CD4-positive, alpha-beta memory T cell (primary cell): ENCODE measurements at regions not wholly inside any gene's neighbourhood (a gene's known extent, or its start where the extent isn't known, plus 50 kb on each side); places are given as distances from the start of the nearest gene placed in this dataset.

Source experiments
- CTCF ChIA-PET: fragments of 350-600 bp; sonication (Branson Sonifier 250); formaldehyde crosslinking; loops from one replicate; lab custom pipeline; 2021; ENCODE audit warnings: inconsistent platforms; ENCODE audit not compliant: partially characterized antibody; lab: Charles Lee
- POLR2A ChIA-PET: fragments of 350-600 bp; sonication (Branson Sonifier 250); formaldehyde crosslinking; loops from one replicate; lab custom pipeline; 2021; ENCODE audit not compliant: partially characterized antibody; lab: Charles Lee
- DNase-seq, 5 donors: peaks; one replicate each; pipeline versions ENCODE4 v3.0.0 to v3.0.0-alpha.2; 2020 to 2022; ENCODE audit warnings: mixed read lengths in 1 of 5
- H3K27ac ChIP-seq: one replicate; pipeline ENCODE4 v1.7.0; 2013; ENCODE audit warnings: low read depth, low read length
- H3K27me3 ChIP-seq: 2 replicates; pipeline ENCODE4 v1.7.0; 2013; ENCODE audit warnings: mild to moderate bottlenecking, low read length, moderate library complexity; ENCODE audit not compliant: insufficient read depth
- H3K36me3 ChIP-seq: 2 replicates; pipeline ENCODE4 v1.7.0; 2013; ENCODE audit warnings: mild to moderate bottlenecking, low read length, moderate library complexity; ENCODE audit not compliant: insufficient read depth
- H3K4me1 ChIP-seq: 2 replicates; pipeline ENCODE4 v1.7.0; 2013; ENCODE audit warnings: mild to moderate bottlenecking, low read length, moderate library complexity; ENCODE audit not compliant: insufficient read depth
- H3K4me3 ChIP-seq, 2 donors: one replicate each; pipeline ENCODE4 v1.7.0; 2013; ENCODE audit warnings: low read length in 2 of 2, mild to moderate bottlenecking in 1 of 2
- H3K9me3 ChIP-seq, 2 donors: one replicate each; pipeline ENCODE4 v1.7.0; 2013; ENCODE audit warnings: low read length in 2 of 2, control low read depth in 1 of 2; ENCODE audit not compliant: control insufficient read depth in 1 of 2
- H3K27ac Mint-ChIP-seq, 7 donors: one replicate each; pipeline ENCODE4 v1.8.0; 2020 to 2021; ENCODE audit warnings: mixed read lengths in 7 of 7, mild to moderate bottlenecking in 6 of 7, inconsistent platforms in 3 of 7, moderate library complexity in 3 of 7
- H3K27me3 Mint-ChIP-seq, 2 donors: one replicate each; pipeline ENCODE4 v1.8.0; 2020 to 2021; ENCODE audit warnings: mixed read lengths in 2 of 2
- H3K36me3 Mint-ChIP-seq, 2 donors: one replicate each; pipeline ENCODE4 v1.8.0; 2020 to 2021; ENCODE audit warnings: mixed read lengths in 2 of 2, inconsistent platforms in 1 of 2, mild to moderate bottlenecking in 1 of 2
- H3K4me1 Mint-ChIP-seq, 4 donors: one replicate each; pipeline ENCODE4 v1.8.0; 2020 to 2021; ENCODE audit warnings: mixed read lengths in 4 of 4, mild to moderate bottlenecking in 1 of 4
- H3K4me3 Mint-ChIP-seq, 8 donors: one replicate each; pipeline ENCODE4 v1.8.0; 2020 to 2021; ENCODE audit warnings: mixed read lengths in 8 of 8, mild to moderate bottlenecking in 7 of 8, moderate library complexity in 6 of 8, inconsistent platforms in 3 of 8
- H3K9me3 Mint-ChIP-seq, 8 donors: one replicate each; pipeline ENCODE4 v1.8.0; 2020 to 2021; ENCODE audit warnings: mixed read lengths in 8 of 8, mild to moderate bottlenecking in 5 of 8, inconsistent platforms in 3 of 8, moderate library complexity in 1 of 8
- intact Hi-C: fragments of 100-400 bp; cut with micrococcal nuclease; formaldehyde crosslinking; loops from one replicate; pipeline ENCODE4 v1.15.1; 2023

DNA sequence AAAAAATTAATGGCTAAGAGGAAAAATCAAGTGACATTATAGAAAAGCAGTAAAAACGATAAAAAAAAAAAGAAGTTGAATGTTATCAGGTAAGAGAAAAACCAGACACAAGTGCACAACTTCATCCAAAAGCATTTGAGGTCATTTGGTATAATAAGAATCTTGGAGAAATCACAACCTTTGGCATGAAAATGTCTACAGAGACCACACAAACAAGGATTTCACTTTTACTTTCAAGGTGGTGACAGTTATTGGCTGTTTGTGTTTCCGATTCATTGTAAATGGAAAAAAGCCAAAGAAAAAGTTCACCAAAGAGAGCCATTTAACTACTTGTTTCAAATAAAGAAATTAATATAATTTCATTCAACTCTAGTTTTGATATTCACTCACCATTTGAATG, 1193.5 kb downstream of the PCDH9 start:
- Histone ChIP-seq H3K4me1 (no peaks in the 10 kb centered on the region), H3K27me3 (no peaks in the 10 kb centered on the region), H3K9me3 (no peaks in the 10 kb centered on the region), H3K4me3 (no peak overlapping the region), H3K27ac (no peak overlapping the region), H3K36me3 (no peaks in the 10 kb centered on the region)
- intact Hi-C loops: no loop called here
- POLR2A ChIA-PET: no interaction called here
- Mint-ChIP-seq H3K4me1 (no peaks in the 10 kb centered on the region), H3K27me3 (no peaks in the 10 kb centered on the region), H3K4me3 (no peak overlapping the region), H3K36me3 (no peaks in the 10 kb centered on the region), H3K27ac (no peak overlapping the region), H3K9me3 (peaks cover 0 to 10% (median 4%) of the 10 kb centered on the region in 8 donors)
- CTCF ChIA-PET: no interaction called here
- no peak for DNase-seq

DNA sequence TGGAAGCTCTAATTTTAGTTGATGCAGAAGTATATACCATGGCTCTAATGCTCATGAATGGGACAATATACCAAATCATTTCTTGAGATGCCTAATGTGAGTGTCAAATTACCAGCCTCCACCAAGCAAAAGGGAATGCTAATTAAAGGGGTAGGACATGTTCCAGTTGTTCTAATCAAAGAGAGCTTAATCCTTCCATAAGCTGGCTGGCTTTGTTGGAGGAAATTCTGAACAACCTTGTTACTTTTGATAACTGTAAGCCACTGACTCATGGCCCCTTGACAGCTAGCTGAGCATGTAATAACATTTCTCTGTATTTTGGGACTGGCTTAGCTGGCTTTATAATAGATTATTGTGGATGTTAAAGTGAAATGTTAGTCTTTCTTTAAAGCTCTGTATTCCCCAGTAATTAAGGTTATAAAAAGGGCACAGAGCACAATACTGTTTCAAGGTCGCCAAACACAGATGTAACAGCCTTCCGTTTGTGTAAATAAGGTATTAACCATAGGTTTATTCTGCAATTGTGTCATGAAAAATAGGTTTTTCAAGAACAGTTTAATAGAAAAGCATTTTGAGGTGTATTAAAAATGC, 1194.0 kb downstream of the PCDH9 start:
- no peak for DNase-seq
- no peaks in the 10 kb centered on the region for H3K9me3 ChIP-seq
- CTCF ChIA-PET: no interaction called here
- Mint-ChIP-seq H3K27ac (no peak overlapping the region), H3K4me1 (no peaks in the 10 kb centered on the region), H3K36me3 (no peaks in the 10 kb centered on the region), H3K4me3 (no peak overlapping the region), H3K27me3 (no peaks in the 10 kb centered on the region), H3K9me3 (peaks cover 0 to 10% (median 4%) of the 10 kb centered on the region in 8 donors)
- POLR2A ChIA-PET: no interaction called here
- H3K27me3 ChIP-seq: no peaks in the 10 kb centered on the region
- no peak overlapping the region for H3K27ac ChIP-seq
- no peak overlapping the region for H3K4me3 ChIP-seq
- intact Hi-C loops: no loop called here
- H3K36me3 ChIP-seq: no peaks in the 10 kb centered on the region
- no peaks in the 10 kb centered on the region for H3K4me1 ChIP-seq

DNA sequence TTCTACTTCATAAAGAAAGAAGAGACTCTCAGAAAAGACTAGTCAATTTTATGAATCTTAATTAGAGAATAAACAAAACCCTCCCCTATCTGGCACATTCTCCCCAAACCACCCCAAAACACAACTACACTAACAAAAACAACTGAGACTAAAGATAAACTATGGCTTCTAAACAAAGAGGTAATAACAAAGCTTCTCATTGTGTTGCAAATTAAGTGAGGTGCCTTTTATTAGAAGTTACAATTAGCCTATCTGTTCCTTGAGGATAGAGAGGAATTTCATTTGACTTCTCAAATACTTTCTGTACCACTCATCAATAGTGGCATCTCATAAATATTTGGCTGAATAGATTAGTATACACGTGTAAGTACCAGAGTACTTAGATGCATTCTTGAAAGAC, 1196.2 kb downstream of the PCDH9 start:
- no peak for DNase-seq
- H3K9me3 ChIP-seq: no peaks in the 10 kb centered on the region
- H3K36me3 ChIP-seq: no peaks in the 10 kb centered on the region
- H3K36me3 Mint-ChIP-seq: no peaks in the 10 kb centered on the region
- no peaks in the 10 kb centered on the region for H3K27me3 ChIP-seq
- H3K4me3 ChIP-seq: no peak overlapping the region
- H3K9me3 Mint-ChIP-seq: peaks cover 0 to 10% (median 5%) of the 10 kb centered on the region in 8 donors
- no peak overlapping the region for H3K27ac Mint-ChIP-seq
- no peaks in the 10 kb centered on the region for H3K4me1 ChIP-seq
- POLR2A ChIA-PET: no interaction called here
- H3K27ac ChIP-seq: no peak overlapping the region
- CTCF ChIA-PET: no interaction called here
- intact Hi-C loops: no loop called here
- no peak overlapping the region for H3K4me3 Mint-ChIP-seq
- H3K4me1 Mint-ChIP-seq: no peaks in the 10 kb centered on the region
- H3K27me3 Mint-ChIP-seq: no peaks in the 10 kb centered on the region

DNA sequence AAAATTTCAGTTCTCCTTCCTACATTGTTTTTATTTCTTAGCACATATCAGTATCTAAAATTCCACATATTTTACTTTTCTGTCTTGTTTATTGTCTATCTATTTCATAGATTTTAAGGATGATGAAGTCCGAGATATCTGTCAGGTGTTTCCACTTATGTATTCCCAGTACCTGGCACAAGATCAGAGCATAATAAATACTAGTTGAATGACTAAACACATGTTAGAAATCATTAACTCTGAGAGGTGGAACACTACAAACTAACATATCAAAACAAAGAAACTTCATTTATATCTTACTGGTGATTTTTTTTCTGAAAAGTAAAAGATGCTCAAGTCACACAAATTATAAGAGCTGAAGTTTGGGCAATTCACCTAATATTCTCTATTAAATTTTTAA, 1208.3 kb downstream of the PCDH9 start:
- no peak for DNase-seq
- Histone ChIP-seq H3K27ac (no peak overlapping the region), H3K4me1 (no peaks in the 10 kb centered on the region), H3K4me3 (no peak overlapping the region), H3K36me3 (no peaks in the 10 kb centered on the region), H3K9me3 (no peaks in the 10 kb centered on the region), H3K27me3 (no peaks in the 10 kb centered on the region)
- Mint-ChIP-seq H3K27ac (no peak overlapping the region), H3K36me3 (no peaks in the 10 kb centered on the region), H3K27me3 (no peaks in the 10 kb centered on the region), H3K9me3 (peaks cover 0 to 12% (median 4%) of the 10 kb centered on the region in 8 donors), H3K4me1 (no peaks in the 10 kb centered on the region), H3K4me3 (no peak overlapping the region)
- intact Hi-C loops: no loop called here
- ChIA-PET CTCF (no interaction called here), POLR2A (no interaction called here)

DNA sequence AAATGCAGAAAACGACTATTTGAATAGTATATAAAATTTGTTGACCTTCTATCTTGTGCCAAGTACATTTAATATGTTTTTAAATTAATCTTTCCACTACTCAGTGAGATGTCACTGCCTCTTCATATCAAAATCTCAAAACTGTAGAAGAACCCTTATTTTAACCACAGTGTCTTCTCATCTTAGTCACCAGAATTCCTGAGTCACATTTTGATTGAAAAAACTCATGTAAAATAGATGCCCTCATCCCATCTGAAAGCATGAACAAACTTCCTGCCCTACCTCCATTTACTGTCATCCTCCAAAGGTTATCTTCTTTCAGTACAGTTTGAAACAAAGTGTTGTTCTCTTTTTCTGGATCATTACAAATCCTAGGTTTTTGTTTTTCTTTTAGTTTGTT, 1215.4 kb downstream of the PCDH9 start:
- Mint-ChIP-seq H3K27ac (no peak overlapping the region), H3K4me1 (no peaks in the 10 kb centered on the region), H3K9me3 (peaks cover 0 to 13% (median 5%) of the 10 kb centered on the region in 8 donors), H3K36me3 (no peaks in the 10 kb centered on the region), H3K4me3 (no peak overlapping the region), H3K27me3 (no peaks in the 10 kb centered on the region)
- Histone ChIP-seq H3K27ac (no peak overlapping the region), H3K36me3 (no peaks in the 10 kb centered on the region), H3K4me3 (no peak overlapping the region), H3K4me1 (no peaks in the 10 kb centered on the region), H3K9me3 (no peaks in the 10 kb centered on the region), H3K27me3 (no peaks in the 10 kb centered on the region)
- CTCF ChIA-PET: no interaction called here
- DNase-seq: no peak
- POLR2A ChIA-PET: no interaction called here
- intact Hi-C loops: no loop called here

DNA sequence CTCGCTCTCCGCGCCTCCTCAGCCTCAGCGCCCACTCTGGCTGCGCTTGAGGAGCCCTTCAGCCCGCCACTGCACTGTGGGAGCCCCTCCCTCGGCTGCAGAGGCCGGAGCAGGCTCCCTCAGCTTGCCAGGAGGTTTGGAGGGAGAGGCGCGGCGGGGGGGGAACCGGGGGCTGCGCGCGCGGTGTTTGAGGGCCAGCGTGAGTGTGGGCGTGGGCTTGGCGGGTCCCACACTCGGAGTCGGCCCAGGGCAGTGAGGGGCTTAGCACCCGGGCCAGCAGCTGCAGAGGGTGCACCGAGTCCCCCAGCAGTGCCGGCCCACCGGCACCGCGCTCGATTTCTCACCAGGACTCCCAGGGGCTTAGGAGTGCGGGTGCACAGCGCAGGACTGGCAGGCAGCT, 1220.9 kb downstream of the PCDH9 start:
- no peak overlapping the region for H3K4me3 Mint-ChIP-seq
- no peaks in the 10 kb centered on the region for H3K36me3 Mint-ChIP-seq
- Histone ChIP-seq H3K9me3 (peaks cover 0 to 3% of the 10 kb centered on the region in 2 donors), H3K36me3 (no peaks in the 10 kb centered on the region), H3K27ac (no peak overlapping the region), H3K4me1 (no peaks in the 10 kb centered on the region), H3K4me3 (no peak overlapping the region), H3K27me3 (no peaks in the 10 kb centered on the region)
- no peak for DNase-seq
- intact Hi-C loops: no loop called here
- H3K27ac Mint-ChIP-seq: no peak overlapping the region
- peaks cover 2 to 17% (median 8%) of the 10 kb centered on the region in 8 donors for H3K9me3 Mint-ChIP-seq
- ChIA-PET POLR2A (no interaction called here), CTCF (no interaction called here)
- H3K4me1 Mint-ChIP-seq: no peaks in the 10 kb centered on the region
- H3K27me3 Mint-ChIP-seq: no peaks in the 10 kb centered on the region

DNA sequence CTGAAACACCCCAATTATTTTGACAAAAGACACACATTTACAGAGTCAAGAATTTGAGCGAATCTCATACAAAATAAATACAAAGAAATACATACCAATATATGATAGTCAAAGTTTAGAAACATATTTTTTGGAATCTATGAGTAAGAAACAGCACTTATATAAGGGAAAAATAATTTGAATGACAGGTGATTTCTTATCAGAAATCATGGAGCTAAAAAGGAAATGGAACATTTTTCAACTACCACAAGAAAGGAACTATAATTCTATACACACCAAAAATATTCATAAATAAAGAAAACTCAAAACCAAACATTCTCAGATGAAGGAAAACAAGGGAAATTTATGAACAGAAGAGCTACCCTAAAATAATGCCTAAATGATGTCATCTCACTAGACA, 1226.6 kb downstream of the PCDH9 start:
- Histone ChIP-seq H3K9me3 (peaks cover 0 to 3% of the 10 kb centered on the region in 2 donors), H3K27me3 (no peaks in the 10 kb centered on the region), H3K4me1 (no peaks in the 10 kb centered on the region), H3K36me3 (no peaks in the 10 kb centered on the region), H3K4me3 (no peak overlapping the region), H3K27ac (no peak overlapping the region)
- ChIA-PET POLR2A (no interaction called here), CTCF (no interaction called here)
- no peak for DNase-seq
- H3K27ac Mint-ChIP-seq: no peak overlapping the region
- no peaks in the 10 kb centered on the region for H3K4me1 Mint-ChIP-seq
- peaks cover 4 to 21% (median 9%) of the 10 kb centered on the region in 8 donors for H3K9me3 Mint-ChIP-seq
- H3K36me3 Mint-ChIP-seq: no peaks in the 10 kb centered on the region
- no peaks in the 10 kb centered on the region for H3K27me3 Mint-ChIP-seq
- intact Hi-C loops: no loop called here
- no peak overlapping the region for H3K4me3 Mint-ChIP-seq

DNA sequence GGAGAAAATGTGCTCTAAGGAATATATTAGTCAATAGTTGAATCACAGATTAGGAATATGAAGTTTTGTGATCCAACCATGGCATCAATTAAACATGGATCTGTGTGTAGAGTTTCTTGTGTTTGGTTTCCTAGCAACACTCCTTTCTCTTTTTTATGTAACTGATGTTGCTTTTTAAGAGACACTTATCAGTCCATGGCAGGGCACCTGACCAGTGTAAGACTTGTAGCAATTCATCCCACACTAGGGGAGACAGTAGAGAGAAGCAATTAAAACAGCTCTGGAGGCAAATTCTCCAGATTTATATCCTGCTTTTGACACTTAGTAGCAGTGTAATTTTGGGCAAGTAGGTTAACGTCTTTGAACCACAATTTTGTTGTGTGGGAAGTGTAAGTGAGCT, 1229.0 kb downstream of the PCDH9 start:
- no peak overlapping the region for H3K4me3 Mint-ChIP-seq
- no peak overlapping the region for H3K4me3 ChIP-seq
- H3K4me1 ChIP-seq: no peaks in the 10 kb centered on the region
- ChIA-PET POLR2A (no interaction called here), CTCF (no interaction called here)
- peaks cover 4 to 20% (median 9%) of the 10 kb centered on the region in 8 donors for H3K9me3 Mint-ChIP-seq
- H3K9me3 ChIP-seq: no peaks in the 10 kb centered on the region
- H3K36me3 Mint-ChIP-seq: no peaks in the 10 kb centered on the region
- intact Hi-C loops: no loop called here
- no peaks in the 10 kb centered on the region for H3K36me3 ChIP-seq
- H3K27me3 ChIP-seq: no peaks in the 10 kb centered on the region
- H3K4me1 Mint-ChIP-seq: no peaks in the 10 kb centered on the region
- no peak overlapping the region for H3K27ac ChIP-seq
- no peak overlapping the region for H3K27ac Mint-ChIP-seq
- no peaks in the 10 kb centered on the region for H3K27me3 Mint-ChIP-seq
- DNase-seq: no peak
